Mesothelial cell of epicardium (in vitro differentiated cells): ENCODE measurements at regions not wholly inside any gene's neighbourhood (a gene's known extent, or its start where the extent isn't known, plus 50 kb on each side); places are given as distances from the start of the nearest gene placed in this dataset.

Experiments used
- DNase-seq, 2 experiments: peaks; one replicate each; pipeline ENCODE4 v3.0.0; 2021; ENCODE audit warnings: low spot score in 2 of 2; ENCODE audit not compliant: unreplicated experiment in 2 of 2
- H3K27ac Mint-ChIP-seq: 2 replicates; pipeline ENCODE4 v1.8.0; 2021; ENCODE audit warnings: mixed read lengths
- H3K27me3 Mint-ChIP-seq: 2 replicates; pipeline ENCODE4 v1.8.0; 2021; ENCODE audit warnings: low read depth, mixed read lengths
- H3K36me3 Mint-ChIP-seq: 2 replicates; pipeline ENCODE4 v1.8.0; 2021; ENCODE audit warnings: mixed read lengths
- H3K4me1 Mint-ChIP-seq: 2 replicates; pipeline ENCODE4 v1.8.0; 2021; ENCODE audit warnings: mixed read lengths
- H3K4me3 Mint-ChIP-seq: 2 replicates; pipeline ENCODE4 v1.8.0; 2021; ENCODE audit warnings: mild to moderate bottlenecking, moderate library complexity, mixed read lengths
- H3K9me3 Mint-ChIP-seq: 2 replicates; pipeline ENCODE4 v1.8.0; 2021; ENCODE audit warnings: mixed read lengths
- CTCF ChIP-seq: fragments of 200-600 bp; sonication (generic); IDR thresholded peaks from one replicate; pipeline ENCODE4 v1.5.0; 2021; ENCODE audit warnings: antibody characterized with exemption; ENCODE audit not compliant: unreplicated experiment

- no peak overlapping the region for H3K27ac Mint-ChIP-seq
- H3K4me1 Mint-ChIP-seq = peaks cover 11% of the 10 kb centered on the region
- H3K9me3 Mint-ChIP-seq = peaks cover 20% of the 10 kb centered on the region
- DNase-seq = no peak
- TF ChIP-seq CTCF = no peak
- H3K27me3 Mint-ChIP-seq = no peaks in the 10 kb centered on the region
- H3K36me3 Mint-ChIP-seq = no peaks in the 10 kb centered on the region
- no peak overlapping the region for H3K4me3 Mint-ChIP-seq
These were observed 809.8 kb upstream of the NUDT12 start for GRCh38 chr5:104372376-104372775.

GRCh38 chr5:104370523-104370922, 807.9 kb upstream of the NUDT12 start:
- H3K27me3 Mint-ChIP-seq = no peaks in the 10 kb centered on the region
- no peak for DNase-seq
- peaks cover 11% of the 10 kb centered on the region for H3K4me1 Mint-ChIP-seq
- H3K4me3 Mint-ChIP-seq = no peak overlapping the region
- TF ChIP-seq CTCF = no peak
- H3K9me3 Mint-ChIP-seq = peaks cover 27% of the 10 kb centered on the region
- no peaks in the 10 kb centered on the region for H3K36me3 Mint-ChIP-seq
- no peak overlapping the region for H3K27ac Mint-ChIP-seq

DNA sequence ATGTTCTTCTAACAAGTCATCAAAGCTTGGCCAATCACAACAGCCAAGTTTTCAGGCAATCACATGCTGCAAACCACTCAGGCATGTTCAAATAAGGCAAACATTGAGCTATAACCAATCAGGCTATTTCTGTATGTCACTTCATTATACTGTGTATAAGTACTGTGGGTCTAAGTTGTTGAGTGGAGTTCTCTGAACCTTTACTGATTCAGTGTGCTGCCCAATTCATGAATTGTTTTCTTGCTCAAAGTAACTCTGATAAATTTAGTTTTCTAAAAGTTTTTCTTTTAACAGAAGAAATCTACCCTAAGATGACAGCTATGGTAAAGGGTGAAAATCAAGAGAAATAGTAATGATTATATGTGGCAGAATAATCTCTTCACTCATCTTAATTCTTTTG, 805.4 kb upstream of the NUDT12 start:
- Mint-ChIP-seq H3K4me1 (peaks cover 15% of the 10 kb centered on the region), H3K27ac (no peak overlapping the region), H3K27me3 (no peaks in the 10 kb centered on the region), H3K36me3 (no peaks in the 10 kb centered on the region), H3K9me3 (peaks cover 27% of the 10 kb centered on the region), H3K4me3 (no peak overlapping the region)
- no peak for DNase-seq
- no peak for TF ChIP-seq CTCF

DNA sequence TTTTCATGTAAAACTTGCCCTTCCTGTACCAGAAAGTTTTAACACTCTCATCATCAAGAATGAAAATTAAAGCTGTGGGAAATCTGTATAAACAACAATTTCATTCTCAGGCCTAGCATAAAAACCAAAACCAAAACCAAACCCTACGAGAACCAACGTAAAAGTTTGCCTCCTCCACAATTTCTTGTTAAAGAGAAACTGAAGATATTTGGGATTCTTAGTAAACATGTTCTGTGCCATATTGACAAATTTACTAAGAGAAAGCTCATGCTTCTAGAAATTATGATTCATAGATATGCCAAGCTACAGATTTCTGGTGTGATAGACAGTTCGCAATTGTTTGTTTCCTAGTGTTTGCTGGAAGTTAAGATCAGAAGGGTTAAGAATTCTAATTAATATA, 801.0 kb upstream of the NUDT12 start:
- no peak overlapping the region for H3K4me3 Mint-ChIP-seq

GRCh38 chr5:104361932-104362331, 799.3 kb upstream of the NUDT12 start:
- Mint-ChIP-seq H3K27ac (no peak overlapping the region), H3K4me1 (peaks cover 7% of the 10 kb centered on the region), H3K36me3 (peaks cover 4% of the 10 kb centered on the region), H3K27me3 (no peaks in the 10 kb centered on the region), H3K9me3 (peaks cover 9% of the 10 kb centered on the region), H3K4me3 (no peak overlapping the region)
- no peak for TF ChIP-seq CTCF
- no peak for DNase-seq

More for the DNA sequence above, 801.0 kb upstream of the NUDT12 start:
- no peak for TF ChIP-seq CTCF
- H3K4me1 Mint-ChIP-seq = peaks cover 3% of the 10 kb centered on the region
- no peak overlapping the region for H3K27ac Mint-ChIP-seq
- peaks cover 4% of the 10 kb centered on the region for H3K36me3 Mint-ChIP-seq
- no peaks in the 10 kb centered on the region for H3K27me3 Mint-ChIP-seq
- H3K9me3 Mint-ChIP-seq = peaks cover 25% of the 10 kb centered on the region
- DNase-seq = no peak

- Mint-ChIP-seq H3K4me3 (no peak overlapping the region), H3K27ac (peak overlapping the region; percentile 34), H3K9me3 (no peaks in the 10 kb centered on the region), H3K4me1 (peaks cover 11% of the 10 kb centered on the region), H3K36me3 (peaks cover 4% of the 10 kb centered on the region), H3K27me3 (no peaks in the 10 kb centered on the region)
- TF ChIP-seq CTCF = no peak
- no peak for DNase-seq
These were observed 792.8 kb upstream of the NUDT12 start for GRCh38 chr5:104355350-104355749.
